ENCODE measurements at regions not wholly inside any gene's neighbourhood (a gene's known extent, or its start where the extent isn't known, plus 50 kb on each side); places are given as distances from the start of the nearest gene placed in this dataset.

- TF ChIP-seq CTCF (IDR thresholded peaks at IDR 0.05) (no peak), POLR2A (IDR thresholded peaks at IDR 0.05) (no peak)
Observed at GRCh38 chr12:20040184-20040583, 328.2 kb upstream of the PDE3A start.

All from Peyer's patch (tissue), 4 donors.